Suprapubic skin (tissue), 4 donors: ENCODE measurements at regions not wholly inside any gene's neighbourhood (a gene's known extent, or its start where the extent isn't known, plus 50 kb on each side); places are given as distances from the start of the nearest gene placed in this dataset.

Source experiments
- DNase-seq, 2 donors: peaks; one replicate each; pipeline ENCODE4 v3.0.0-alpha.2; 2019; ENCODE audit warnings: low spot score in 2 of 2
- H3K27ac ChIP-seq: fragments of 200-600 bp; sonication (generic); one replicate; pipeline ENCODE4 v1.5.1; 2019
- H3K27me3 ChIP-seq: fragments of 200-600 bp; sonication (generic); one replicate; pipeline ENCODE4 v1.5.1; 2019
- H3K36me3 ChIP-seq: fragments of 200-600 bp; sonication (generic); one replicate; pipeline ENCODE4 v1.5.1; 2019
- H3K4me1 ChIP-seq: fragments of 200-600 bp; sonication (generic); one replicate; pipeline ENCODE4 v1.5.1; 2019
- H3K4me3 ChIP-seq: fragments of 200-600 bp; sonication (generic); one replicate; pipeline ENCODE4 v1.5.1; 2019; ENCODE audit warnings: mild to moderate bottlenecking
- H3K9me3 ChIP-seq: fragments of 200-600 bp; sonication (generic); one replicate; pipeline ENCODE4 v1.5.1; 2019
- EP300 ChIP-seq: sonication (generic); formaldehyde crosslinking; IDR thresholded peaks from one replicate; pipeline ENCODE4 v1.6.1; 2017; ENCODE audit warnings: antibody characterized with exemption
- POLR2A ChIP-seq, 2 donors: fragments of 450-650 bp; IDR thresholded peaks; one replicate each; pipeline ENCODE4 v1.6.1; 2017; ENCODE audit warnings: antibody characterized with exemption in 2 of 2, mild to moderate bottlenecking in 2 of 2, moderate library complexity in 2 of 2
- POLR2AphosphoS5 ChIP-seq, 3 donors: sonication (generic); formaldehyde crosslinking; IDR thresholded peaks; one replicate each; pipeline ENCODE4 v1.6.1; 2017; ENCODE audit warnings: antibody characterized with exemption in 3 of 3
- WGBS: methylation state at CpG from one replicate; pipeline ENCODE4 v1.1.5; 2018; 5-methylcytosine and 5-hydroxymethylcytosine counted together
- TF ChIP-seq, protein P1 (sequence below), 2 donors: fragments of 200-600 bp in 1 of 2; fragments of 450-650 bp in 1 of 2; sonication (generic) in 1 of 2; IDR thresholded peaks; one replicate each; pipeline ENCODE4 v1.5.1; 2016 to 2019; ENCODE audit warnings: antibody characterized with exemption in 2 of 2, mild to moderate bottlenecking in 1 of 2, moderate library complexity in 1 of 2

DNA sequence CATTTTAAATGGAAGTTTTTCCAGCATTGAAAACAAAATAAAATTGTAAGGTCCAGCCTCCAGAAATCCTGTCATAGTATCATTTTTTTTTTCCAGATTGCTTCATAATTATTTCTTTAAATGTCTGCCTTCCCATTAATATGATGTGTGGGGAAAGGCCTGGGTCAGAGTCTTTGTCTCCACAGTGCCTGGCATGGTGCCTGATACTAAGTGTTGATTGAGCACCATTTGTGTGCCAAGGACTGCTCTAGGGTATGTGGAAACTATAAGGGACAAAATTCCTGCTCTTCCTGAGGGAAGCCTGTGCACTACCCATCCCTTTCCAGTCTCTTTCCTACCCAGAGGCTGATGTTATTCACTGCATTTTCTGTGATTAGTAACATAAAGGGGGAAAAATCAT is 53.1 kb upstream of the BEND4 start:
- Histone ChIP-seq H3K4me1 (no peaks in the 10 kb centered on the region), H3K9me3 (no peaks in the 10 kb centered on the region), H3K4me3 (no peak overlapping the region), H3K27me3 (no peaks in the 10 kb centered on the region), H3K27ac (no peak overlapping the region), H3K36me3 (no peaks in the 10 kb centered on the region)
- DNase-seq: no peak
- TF ChIP-seq POLR2AphosphoS5 (IDR thresholded peaks at IDR 0.05) (no peak), EP300 (no peak), POLR2A (IDR thresholded peaks at IDR 0.05) (no peak)
- TF ChIP-seq, protein P1, sequence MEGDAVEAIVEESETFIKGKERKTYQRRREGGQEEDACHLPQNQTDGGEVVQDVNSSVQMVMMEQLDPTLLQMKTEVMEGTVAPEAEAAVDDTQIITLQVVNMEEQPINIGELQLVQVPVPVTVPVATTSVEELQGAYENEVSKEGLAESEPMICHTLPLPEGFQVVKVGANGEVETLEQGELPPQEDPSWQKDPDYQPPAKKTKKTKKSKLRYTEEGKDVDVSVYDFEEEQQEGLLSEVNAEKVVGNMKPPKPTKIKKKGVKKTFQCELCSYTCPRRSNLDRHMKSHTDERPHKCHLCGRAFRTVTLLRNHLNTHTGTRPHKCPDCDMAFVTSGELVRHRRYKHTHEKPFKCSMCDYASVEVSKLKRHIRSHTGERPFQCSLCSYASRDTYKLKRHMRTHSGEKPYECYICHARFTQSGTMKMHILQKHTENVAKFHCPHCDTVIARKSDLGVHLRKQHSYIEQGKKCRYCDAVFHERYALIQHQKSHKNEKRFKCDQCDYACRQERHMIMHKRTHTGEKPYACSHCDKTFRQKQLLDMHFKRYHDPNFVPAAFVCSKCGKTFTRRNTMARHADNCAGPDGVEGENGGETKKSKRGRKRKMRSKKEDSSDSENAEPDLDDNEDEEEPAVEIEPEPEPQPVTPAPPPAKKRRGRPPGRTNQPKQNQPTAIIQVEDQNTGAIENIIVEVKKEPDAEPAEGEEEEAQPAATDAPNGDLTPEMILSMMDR (IDR thresholded peaks at IDR 0.05): no peak

DNA sequence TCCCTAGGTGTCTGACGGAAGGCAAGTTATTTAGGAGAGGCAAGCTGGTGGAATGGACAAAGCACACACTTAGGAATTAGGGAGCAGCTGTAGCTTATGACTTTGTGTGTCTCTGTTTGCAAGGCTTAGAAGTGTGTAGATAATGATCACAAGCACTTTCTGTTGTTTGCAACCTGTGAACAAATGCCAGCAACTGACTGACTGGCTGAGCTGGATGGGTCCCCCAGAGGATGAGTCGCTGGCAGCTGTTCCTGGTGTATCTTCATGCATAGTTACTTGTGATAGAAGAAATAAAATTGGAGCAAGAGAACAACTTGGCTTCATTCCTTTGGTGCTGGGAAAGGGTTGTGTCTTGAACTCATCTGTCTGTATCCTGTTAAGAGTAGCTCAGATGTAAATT is 64.2 kb upstream of the BEND4 start:
- H3K4me1 ChIP-seq: no peaks in the 10 kb centered on the region
- H3K4me3 ChIP-seq: no peak overlapping the region
- no peak for TF ChIP-seq POLR2A (IDR thresholded peaks at IDR 0.05)
- H3K27me3 ChIP-seq: no peaks in the 10 kb centered on the region
- H3K9me3 ChIP-seq: no peaks in the 10 kb centered on the region
- no peaks in the 10 kb centered on the region for H3K36me3 ChIP-seq
- H3K27ac ChIP-seq: no peak overlapping the region
- no peak for DNase-seq
- 38% methylated on average over 2 of the region's 2 CpGs for WGBS

DNA sequence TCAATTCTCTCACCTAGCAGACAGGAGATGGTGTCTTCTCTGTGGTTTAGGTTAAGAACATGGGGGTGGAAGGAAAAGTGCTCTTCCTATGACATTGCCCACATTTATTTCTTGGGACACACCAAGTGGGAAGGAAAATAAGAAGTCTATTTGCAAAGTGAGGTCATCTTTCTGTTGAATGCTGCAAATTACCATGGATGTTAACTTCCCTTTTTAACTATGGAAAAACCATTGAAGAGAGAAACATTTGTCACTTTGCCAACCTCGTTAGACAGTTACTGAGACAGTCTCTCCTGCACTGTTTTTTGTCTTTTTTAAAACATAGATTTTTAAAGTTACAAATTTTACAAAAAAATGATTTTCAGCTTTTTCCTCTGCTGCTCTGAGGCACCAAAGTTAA is 72.8 kb upstream of the BEND4 start:
- DNase-seq: no peak
- Histone ChIP-seq H3K27ac (no peak overlapping the region), H3K36me3 (no peaks in the 10 kb centered on the region), H3K9me3 (no peaks in the 10 kb centered on the region), H3K27me3 (no peaks in the 10 kb centered on the region), H3K4me3 (no peak overlapping the region), H3K4me1 (no peaks in the 10 kb centered on the region)
- TF ChIP-seq POLR2A (IDR thresholded peaks at IDR 0.05) (no peak), POLR2AphosphoS5 (IDR thresholded peaks at IDR 0.05) (no peak), EP300 (no peak)
- TF ChIP-seq, protein P1 (IDR thresholded peaks at IDR 0.05): no peak
- WGBS: 38% methylated on average over 1 of the region's 1 CpG

DNA sequence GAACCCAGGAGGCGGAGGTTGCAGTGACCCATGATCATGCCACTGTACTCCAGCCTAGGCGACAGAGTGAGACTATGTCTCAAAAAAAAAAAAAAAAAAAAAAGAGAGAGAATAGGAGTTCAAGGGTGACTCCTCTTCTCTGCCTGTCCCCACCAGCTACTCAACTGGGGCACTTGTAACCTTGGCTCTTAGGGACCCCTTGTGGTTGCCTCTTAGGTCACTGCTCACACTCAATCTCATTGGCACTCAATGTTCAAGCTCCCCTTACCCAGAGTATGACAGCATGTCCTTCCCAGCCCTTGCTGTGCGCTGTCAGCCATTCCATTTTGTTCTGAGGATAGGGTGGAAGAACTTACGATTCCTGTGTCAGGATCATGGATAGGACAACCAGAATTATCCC is 82.4 kb upstream of the BEND4 start:
- no peaks in the 10 kb centered on the region for H3K4me1 ChIP-seq
- no peaks in the 10 kb centered on the region for H3K36me3 ChIP-seq
- no peaks in the 10 kb centered on the region for H3K9me3 ChIP-seq
- H3K27me3 ChIP-seq: no peaks in the 10 kb centered on the region
- no peak overlapping the region for H3K4me3 ChIP-seq
- no peak for DNase-seq
- 89% methylated on average over 4 of the region's 4 CpGs for WGBS
- H3K27ac ChIP-seq: no peak overlapping the region
- TF ChIP-seq EP300 (no peak), POLR2AphosphoS5 (IDR thresholded peaks at IDR 0.05) (no peak), POLR2A (IDR thresholded peaks at IDR 0.05) (no peak)
- TF ChIP-seq, protein P1 (IDR thresholded peaks at IDR 0.05): no peak

DNA sequence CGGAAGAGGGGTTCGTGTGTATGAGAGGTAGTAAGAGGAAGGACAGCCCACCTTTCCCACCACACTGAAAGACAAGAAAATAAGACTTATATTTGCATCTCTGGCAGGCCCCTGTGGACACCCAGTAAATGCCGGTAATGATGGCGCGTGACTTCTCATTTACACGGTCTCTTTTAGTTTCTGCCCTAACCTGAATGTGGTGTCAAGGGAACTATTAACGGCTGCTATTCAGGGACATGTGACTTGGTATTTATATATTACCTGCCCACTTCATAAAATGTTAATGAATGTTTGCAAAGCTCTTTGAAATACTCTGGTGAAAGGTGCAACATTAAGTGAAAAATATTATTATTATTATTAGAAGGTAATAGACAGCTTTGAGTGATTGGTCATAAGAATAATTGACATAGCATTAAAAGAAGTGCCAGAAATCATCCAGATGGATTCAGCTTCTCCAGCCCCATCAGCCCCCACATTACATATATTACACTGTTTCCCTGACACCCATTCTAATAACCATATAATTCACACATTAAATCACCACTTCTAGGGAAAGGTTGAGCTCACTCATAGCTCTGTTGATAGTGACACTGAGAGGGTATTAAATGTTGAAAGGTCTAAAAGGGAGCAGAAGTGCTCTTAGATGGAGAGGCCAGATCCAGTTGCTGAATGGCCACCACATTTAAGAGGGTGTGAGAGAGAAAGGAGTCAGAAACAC is 83.0 kb upstream of the BEND4 start:
- H3K4me3 ChIP-seq: no peak overlapping the region
- no peaks in the 10 kb centered on the region for H3K4me1 ChIP-seq
- no peak for DNase-seq
- H3K36me3 ChIP-seq: no peaks in the 10 kb centered on the region
- no peaks in the 10 kb centered on the region for H3K9me3 ChIP-seq
- no peak overlapping the region for H3K27ac ChIP-seq
- 89% methylated on average over 7 of the region's 7 CpGs for WGBS
- H3K27me3 ChIP-seq: no peaks in the 10 kb centered on the region
- TF ChIP-seq POLR2A (IDR thresholded peaks at IDR 0.05) (no peak), EP300 (no peak), POLR2AphosphoS5 (IDR thresholded peaks at IDR 0.05) (no peak)
- TF ChIP-seq, protein P1 (IDR thresholded peaks at IDR 0.05): no peak

DNA sequence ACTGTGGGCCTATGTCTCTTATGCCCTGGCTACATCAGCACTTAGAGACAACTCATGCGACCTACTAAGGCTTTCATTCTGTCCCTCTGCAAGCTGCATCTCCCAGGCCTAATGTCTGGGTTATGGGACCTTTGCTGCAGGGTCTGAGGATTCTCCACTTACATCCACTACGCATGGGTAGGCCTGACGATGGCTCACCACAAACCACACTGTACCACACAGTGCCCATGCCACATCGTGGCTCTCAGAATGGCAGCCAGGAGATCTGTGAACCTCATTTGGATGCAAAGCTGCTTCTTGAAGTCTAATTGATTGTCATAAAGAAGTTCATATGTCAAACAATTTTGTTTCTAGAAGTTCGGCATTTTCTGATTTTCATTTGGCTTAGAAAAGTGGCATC is 84.6 kb upstream of the BEND4 start:
- 93% methylated on average over 5 of the region's 5 CpGs for WGBS
- Histone ChIP-seq H3K9me3 (no peaks in the 10 kb centered on the region), H3K4me1 (no peaks in the 10 kb centered on the region), H3K27ac (no peak overlapping the region), H3K27me3 (no peaks in the 10 kb centered on the region), H3K36me3 (no peaks in the 10 kb centered on the region), H3K4me3 (no peak overlapping the region)
- TF ChIP-seq, protein P1 (IDR thresholded peaks at IDR 0.05): no peak
- no peak for TF ChIP-seq POLR2AphosphoS5 (IDR thresholded peaks at IDR 0.05)
- no peak for TF ChIP-seq POLR2A (IDR thresholded peaks at IDR 0.05)
- no peak for TF ChIP-seq EP300
- no peak for DNase-seq
